ENCODE measurements at regions not wholly inside any gene's neighbourhood (a gene's known extent, or its start where the extent isn't known, plus 50 kb on each side); places are given as distances from the start of the nearest gene placed in this dataset.

DNA sequence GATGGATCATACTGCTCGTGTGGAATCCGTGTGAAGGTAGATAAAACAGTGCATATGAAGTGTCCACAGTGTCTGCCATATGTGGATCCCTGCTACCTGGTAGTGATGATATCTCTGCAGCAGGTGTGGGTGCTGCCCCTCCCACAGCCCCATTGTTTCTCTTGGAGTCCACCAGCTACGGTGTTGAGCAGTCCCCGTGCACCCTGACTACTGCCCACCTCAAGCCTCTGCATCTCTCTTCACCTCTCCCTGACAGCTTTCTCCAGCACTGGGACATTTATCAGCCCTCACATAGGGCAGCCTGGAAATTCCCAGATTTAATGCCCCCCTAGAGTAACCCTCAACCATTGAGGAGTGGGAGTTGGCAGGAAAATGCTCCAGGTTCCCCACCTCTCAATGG lies 244.7 kb downstream of the IRF8 start:
- H3K27ac ChIP-seq: no peak overlapping the region
- CTCF ChIA-PET: no interaction called here
- DNase-seq (ENCODE audit: low spot score): no peak
- POLR2A ChIA-PET (ENCODE audit: low non-redundant PET): no interaction called here
- TF ChIP-seq, protein P1, sequence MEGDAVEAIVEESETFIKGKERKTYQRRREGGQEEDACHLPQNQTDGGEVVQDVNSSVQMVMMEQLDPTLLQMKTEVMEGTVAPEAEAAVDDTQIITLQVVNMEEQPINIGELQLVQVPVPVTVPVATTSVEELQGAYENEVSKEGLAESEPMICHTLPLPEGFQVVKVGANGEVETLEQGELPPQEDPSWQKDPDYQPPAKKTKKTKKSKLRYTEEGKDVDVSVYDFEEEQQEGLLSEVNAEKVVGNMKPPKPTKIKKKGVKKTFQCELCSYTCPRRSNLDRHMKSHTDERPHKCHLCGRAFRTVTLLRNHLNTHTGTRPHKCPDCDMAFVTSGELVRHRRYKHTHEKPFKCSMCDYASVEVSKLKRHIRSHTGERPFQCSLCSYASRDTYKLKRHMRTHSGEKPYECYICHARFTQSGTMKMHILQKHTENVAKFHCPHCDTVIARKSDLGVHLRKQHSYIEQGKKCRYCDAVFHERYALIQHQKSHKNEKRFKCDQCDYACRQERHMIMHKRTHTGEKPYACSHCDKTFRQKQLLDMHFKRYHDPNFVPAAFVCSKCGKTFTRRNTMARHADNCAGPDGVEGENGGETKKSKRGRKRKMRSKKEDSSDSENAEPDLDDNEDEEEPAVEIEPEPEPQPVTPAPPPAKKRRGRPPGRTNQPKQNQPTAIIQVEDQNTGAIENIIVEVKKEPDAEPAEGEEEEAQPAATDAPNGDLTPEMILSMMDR (conservative IDR thresholded peaks at IDR 0.05; ENCODE audit: low read depth): no peak

DNA sequence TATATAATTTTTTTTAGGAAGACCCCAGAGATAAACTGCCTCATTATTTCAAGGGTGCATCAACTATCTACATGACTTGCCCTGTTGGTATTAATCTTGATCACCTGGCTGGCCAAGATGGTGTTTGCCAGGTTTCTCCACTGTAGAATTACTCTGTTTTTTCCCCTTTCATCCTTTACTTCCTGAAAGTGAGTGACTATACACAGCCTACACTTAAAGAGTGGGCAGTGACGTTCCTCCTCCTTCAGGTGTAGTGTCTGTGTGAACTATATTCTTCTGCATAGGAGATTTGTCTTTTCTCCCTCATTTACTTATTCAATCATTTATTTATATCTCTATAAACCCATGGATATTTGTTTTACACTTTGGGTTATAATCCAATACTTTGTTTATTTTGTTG lies 246.7 kb downstream of the IRF8 start:
- no peak for DNase-seq (ENCODE audit: low spot score)
- POLR2A ChIA-PET (ENCODE audit: low non-redundant PET): no interaction called here
- no peak overlapping the region for H3K27ac ChIP-seq
- CTCF ChIA-PET: no interaction called here
- TF ChIP-seq, protein P1 (conservative IDR thresholded peaks at IDR 0.05; ENCODE audit: low read depth): no peak

DNA sequence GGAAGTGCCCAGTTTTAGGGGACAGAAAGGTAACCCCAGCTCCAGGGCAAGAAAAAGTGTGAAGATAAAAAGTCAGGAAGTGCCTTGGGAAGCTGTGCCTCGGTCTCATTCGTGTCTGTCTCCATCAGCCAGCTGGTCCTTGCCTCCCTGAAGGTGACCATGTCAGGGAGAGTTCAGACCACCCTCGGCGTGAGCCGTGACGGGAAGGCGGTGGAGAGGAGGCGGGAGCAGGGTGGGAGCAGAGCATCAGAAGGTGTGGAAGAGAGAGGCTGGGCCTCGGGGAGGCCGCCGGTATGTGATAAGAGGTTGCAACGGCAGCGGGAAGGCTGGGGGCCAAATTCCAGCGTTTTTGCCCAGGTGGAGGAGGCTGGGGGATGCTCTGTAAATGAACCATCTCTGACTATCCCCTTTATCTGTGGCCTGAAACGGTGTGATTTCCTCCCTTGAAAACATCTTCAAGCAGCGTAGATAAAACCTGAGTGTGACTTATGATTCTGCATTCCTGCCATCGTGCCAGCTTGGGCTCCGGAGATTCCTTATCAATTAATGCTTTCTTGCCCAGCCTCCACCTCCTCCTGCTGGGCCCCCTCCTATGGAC lies 251.8 kb downstream of the IRF8 start:
- DNase-seq (ENCODE audit: low spot score): no peak
- H3K27ac ChIP-seq: no peak overlapping the region
- TF ChIP-seq, protein P1 (conservative IDR thresholded peaks at IDR 0.05; ENCODE audit: low read depth): no peak
- CTCF ChIA-PET: no interaction called here
- POLR2A ChIA-PET (ENCODE audit: low non-redundant PET): no interaction called here

DNA sequence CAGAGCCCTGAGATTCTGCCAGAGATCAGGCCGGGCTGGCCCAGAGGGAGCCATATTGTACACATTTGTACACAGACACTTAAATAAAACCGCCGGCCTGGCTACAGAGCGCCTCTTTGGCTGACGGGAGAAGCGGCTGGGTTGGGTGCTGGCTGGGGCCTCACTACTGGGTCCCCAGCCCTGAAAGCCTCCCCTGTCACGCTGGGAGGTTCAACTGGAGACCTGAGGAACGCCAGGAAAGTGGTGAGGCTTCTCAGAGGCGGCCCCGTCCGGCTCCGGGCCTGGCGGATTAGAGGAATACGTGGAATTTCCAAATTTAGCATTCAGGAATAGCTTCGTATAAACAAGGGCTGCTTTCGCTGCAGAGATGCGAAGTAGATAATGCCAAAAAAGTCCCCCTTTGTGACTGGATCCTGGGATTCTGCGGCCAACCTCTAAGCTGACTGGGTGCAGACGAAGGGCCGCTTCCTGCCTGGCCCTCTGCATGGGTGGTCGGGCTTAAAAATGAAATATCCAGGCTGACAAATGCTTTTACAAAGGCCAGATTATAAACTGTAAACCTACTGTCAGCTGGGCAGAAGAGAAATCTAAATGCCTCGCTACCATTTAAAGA lies 252.4 kb downstream of the IRF8 start:
- no peak overlapping the region for H3K27ac ChIP-seq
- POLR2A ChIA-PET (ENCODE audit: low non-redundant PET): no interaction called here
- CTCF ChIA-PET: interaction anchor here (0.6 kb wide), 1 partner anchor 328 kb away, joined by 3 read pairs; no protein-coding TSS in a partner anchor
- TF ChIP-seq, protein P1 (conservative IDR thresholded peaks at IDR 0.05; ENCODE audit: low read depth): no peak
- no peak for DNase-seq (ENCODE audit: low spot score)

DNA sequence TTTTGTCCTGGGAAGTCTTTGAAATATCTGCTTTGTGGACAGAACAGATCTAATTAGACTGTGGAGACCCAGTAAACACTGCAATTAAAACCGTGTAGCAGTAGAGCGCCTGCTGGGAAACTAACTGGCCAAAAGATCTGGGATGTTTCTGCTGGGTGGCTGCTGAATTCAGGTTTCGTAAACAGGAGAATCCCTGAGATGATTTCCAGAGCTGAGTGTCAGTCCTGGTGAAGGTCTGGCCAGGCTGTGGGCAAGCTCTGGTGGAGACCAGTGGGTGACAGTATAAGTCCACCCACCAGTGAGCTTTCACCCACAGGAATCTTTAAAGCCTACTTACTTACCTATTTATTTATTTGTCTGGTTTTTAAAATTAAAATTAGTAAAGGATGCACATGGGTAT lies 257.2 kb downstream of the IRF8 start:
- no peak overlapping the region for H3K27ac ChIP-seq
- CTCF ChIA-PET: interaction anchor here (0.5 kb wide), 1 partner anchor 21 kb away, joined by 3 read pairs; no protein-coding TSS in a partner anchor
- DNase-seq (ENCODE audit: low spot score): no peak
- POLR2A ChIA-PET (ENCODE audit: low non-redundant PET): no interaction called here
- TF ChIP-seq, protein P1 (conservative IDR thresholded peaks at IDR 0.05; ENCODE audit: low read depth): no peak

DNA sequence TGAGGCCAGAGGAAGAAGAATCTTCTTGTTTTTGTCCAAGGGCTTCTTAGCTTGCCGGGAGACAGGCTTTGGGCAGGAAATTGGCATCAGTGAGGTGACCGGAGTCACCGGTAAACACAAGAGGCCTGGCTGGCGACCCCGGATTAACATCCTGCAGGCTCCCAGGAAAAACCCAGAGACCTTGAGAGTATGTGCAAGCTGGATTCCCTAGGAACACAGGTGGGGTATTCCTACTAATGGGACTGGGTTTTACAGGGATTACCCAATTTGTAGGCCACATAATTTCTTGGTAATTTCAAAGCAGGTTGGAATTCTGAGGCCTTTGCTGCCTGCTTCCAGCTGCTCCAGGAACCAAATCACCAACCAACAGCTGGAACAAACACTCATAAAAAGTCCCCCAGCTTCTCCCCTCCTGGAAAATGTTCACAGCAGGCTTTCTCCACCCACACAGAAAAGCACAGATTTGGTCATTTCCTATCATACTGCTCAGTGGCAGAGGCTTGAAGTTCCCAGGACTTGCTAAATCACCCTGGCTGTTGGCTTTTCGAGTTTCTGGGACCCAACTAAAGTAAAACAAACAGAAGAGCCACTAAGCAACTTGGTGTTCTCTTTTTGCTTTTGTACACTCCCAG lies 258.8 kb downstream of the IRF8 start:
- TF ChIP-seq, protein P1 (conservative IDR thresholded peaks at IDR 0.05; ENCODE audit: low read depth): no peak
- no peak for DNase-seq (ENCODE audit: low spot score)
- ChIA-PET CTCF (no interaction called here), POLR2A (ENCODE audit: low non-redundant PET) (no interaction called here)
- no peak overlapping the region for H3K27ac ChIP-seq
